Ectodermal cell (in vitro differentiated cells): ENCODE measurements at regions not wholly inside any gene's neighbourhood (a gene's known extent, or its start where the extent isn't known, plus 50 kb on each side); places are given as distances from the start of the nearest gene placed in this dataset.

Source experiments
- H3K27ac ChIP-seq: 2 replicates; pipeline ENCODE4 v1.7.0; 2013; ENCODE audit warnings: mild to moderate bottlenecking, low read depth, low read length; ENCODE audit not compliant: insufficient read depth, poor library complexity, severe bottlenecking
- H3K27me3 ChIP-seq: 2 replicates; pipeline ENCODE4 v1.7.0; 2013; ENCODE audit warnings: mild to moderate bottlenecking, low read length; ENCODE audit not compliant: insufficient read depth, control insufficient read depth, poor library complexity, severe bottlenecking
- H3K36me3 ChIP-seq: one replicate; pipeline ENCODE4 v1.7.0; 2013; ENCODE audit warnings: low read length; ENCODE audit not compliant: control insufficient read depth, insufficient read depth
- H3K4me1 ChIP-seq: one replicate; pipeline ENCODE4 v1.7.0; 2013; ENCODE audit warnings: low read length; ENCODE audit not compliant: control insufficient read depth, insufficient read depth
- H3K4me3 ChIP-seq: 2 replicates; pipeline ENCODE4 v1.7.0; 2013; ENCODE audit warnings: low read depth, low read length, control low read depth; ENCODE audit not compliant: insufficient read depth
- H3K9me3 ChIP-seq: 2 replicates; pipeline ENCODE4 v1.7.0; 2013; ENCODE audit warnings: mild to moderate bottlenecking, low read length, moderate library complexity; ENCODE audit not compliant: control insufficient read depth
- WGBS, 2 experiments: methylation state at CpG; one replicate each; pipeline ENCODE4 v1.1.7; 2013; ENCODE audit warnings: missing lambda C conversion rate in 2 of 2; 5-methylcytosine and 5-hydroxymethylcytosine counted together

DNA sequence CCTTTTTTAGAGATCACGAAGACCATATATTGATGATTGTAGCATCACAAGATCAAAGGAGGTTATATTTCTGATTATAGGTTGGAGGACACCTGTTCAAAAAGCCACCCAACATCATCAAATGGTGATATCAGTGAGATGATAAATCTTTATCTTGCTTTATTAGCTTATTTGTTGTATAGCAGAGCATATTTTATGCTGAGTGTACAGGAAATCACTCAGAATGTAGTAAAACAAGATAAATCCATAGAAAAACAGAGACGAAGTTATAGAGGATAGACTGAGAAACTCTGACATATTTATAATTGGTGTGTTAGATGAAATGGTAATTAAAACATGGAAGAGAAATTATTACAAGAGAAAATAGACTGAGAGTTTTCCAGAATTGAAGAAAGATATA lies 69.8 kb upstream of the DMAC1 start:
- no peaks in the 10 kb centered on the region for H3K4me1 ChIP-seq
- H3K4me3 ChIP-seq: no peak overlapping the region
- 93 to 100% methylated on average over 1 of the region's 2 CpGs for WGBS, 2 experiments
- H3K9me3 ChIP-seq: no peaks in the 10 kb centered on the region
- H3K27ac ChIP-seq: no peak overlapping the region
- H3K36me3 ChIP-seq: no peaks in the 10 kb centered on the region
- H3K27me3 ChIP-seq: no peaks in the 10 kb centered on the region

- 100% methylated on average over 2 of the region's 2 CpGs for whole genome bisulfite sequencing, 2 experiments
Measured at GRCh38 chr9:7862170-7862569, 62.6 kb upstream of the DMAC1 start.

GRCh38 chr9:7861086-7861485 lies 61.5 kb upstream of the DMAC1 start:
- WGBS, 2 experiments: 91 to 96% methylated on average over 2 of the region's 2 CpGs
- no peaks in the 10 kb centered on the region for H3K9me3 ChIP-seq
- no peaks in the 10 kb centered on the region for H3K36me3 ChIP-seq
- no peak overlapping the region for H3K27ac ChIP-seq
- no peak overlapping the region for H3K4me3 ChIP-seq
- H3K4me1 ChIP-seq: no peaks in the 10 kb centered on the region
- no peaks in the 10 kb centered on the region for H3K27me3 ChIP-seq

More at GRCh38 chr9:7862170-7862569, 62.6 kb upstream of the DMAC1 start:
- Histone ChIP-seq H3K4me3 (no peak overlapping the region), H3K9me3 (no peaks in the 10 kb centered on the region), H3K27ac (no peak overlapping the region), H3K4me1 (no peaks in the 10 kb centered on the region), H3K27me3 (no peaks in the 10 kb centered on the region), H3K36me3 (no peaks in the 10 kb centered on the region)

- Histone ChIP-seq H3K9me3 (no peaks in the 10 kb centered on the region), H3K4me3 (no peak overlapping the region)
Measured at GRCh38 chr9:7860335-7860709, 60.7 kb upstream of the DMAC1 start.

DNA sequence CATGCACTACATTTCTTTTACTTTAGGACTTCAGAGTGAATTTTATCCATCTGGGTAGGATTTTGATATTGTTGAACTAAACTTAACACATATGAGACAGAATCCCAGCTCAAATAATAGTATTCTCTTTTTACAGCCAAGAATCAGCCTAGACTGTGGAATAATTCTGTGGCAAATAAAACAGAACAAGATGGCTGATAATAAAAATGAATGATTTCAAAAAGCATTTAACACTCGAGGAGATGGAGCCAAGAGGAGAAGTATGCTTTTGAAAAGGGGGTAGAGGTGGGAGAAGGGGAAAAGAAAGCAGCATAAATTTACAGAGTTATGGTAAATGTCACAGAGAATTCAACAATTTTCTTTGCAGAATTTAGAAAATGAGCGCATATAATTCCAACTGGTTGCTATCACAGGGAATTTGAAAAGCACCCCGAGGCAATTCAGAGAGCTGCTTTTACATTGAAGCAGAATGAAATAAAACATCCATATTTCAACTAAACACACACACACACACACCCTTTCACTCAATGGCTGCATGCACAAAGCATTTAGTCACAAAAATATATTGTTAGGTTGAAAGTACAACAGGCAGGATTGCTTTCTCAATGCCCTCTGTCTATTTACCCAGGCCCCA lies 60.2 kb upstream of the DMAC1 start:
- Histone ChIP-seq H3K27me3 (no peaks in the 10 kb centered on the region), H3K27ac (no peak overlapping the region), H3K36me3 (no peaks in the 10 kb centered on the region), H3K4me1 (no peaks in the 10 kb centered on the region), H3K9me3 (no peaks in the 10 kb centered on the region), H3K4me3 (no peak overlapping the region)
- WGBS, 2 experiments: 92 to 94% methylated on average over 3 of the region's 3 CpGs

More at GRCh38 chr9:7860335-7860709, 60.7 kb upstream of the DMAC1 start:
- Histone ChIP-seq H3K27me3 (no peaks in the 10 kb centered on the region), H3K36me3 (no peaks in the 10 kb centered on the region), H3K27ac (no peak overlapping the region), H3K4me1 (no peaks in the 10 kb centered on the region)
- 100% methylated on average over 1 of the region's 1 CpG for WGBS, 2 experiments

GRCh38 chr9:7858166-7858565 lies 58.6 kb upstream of the DMAC1 start:
- Histone ChIP-seq H3K4me3 (no peak overlapping the region), H3K27me3 (no peaks in the 10 kb centered on the region), H3K4me1 (no peaks in the 10 kb centered on the region), H3K9me3 (no peaks in the 10 kb centered on the region), H3K27ac (no peak overlapping the region), H3K36me3 (no peaks in the 10 kb centered on the region)
- WGBS, 2 experiments: 85 to 92% methylated on average over 1 to 2 of the region's 2 CpGs

DNA sequence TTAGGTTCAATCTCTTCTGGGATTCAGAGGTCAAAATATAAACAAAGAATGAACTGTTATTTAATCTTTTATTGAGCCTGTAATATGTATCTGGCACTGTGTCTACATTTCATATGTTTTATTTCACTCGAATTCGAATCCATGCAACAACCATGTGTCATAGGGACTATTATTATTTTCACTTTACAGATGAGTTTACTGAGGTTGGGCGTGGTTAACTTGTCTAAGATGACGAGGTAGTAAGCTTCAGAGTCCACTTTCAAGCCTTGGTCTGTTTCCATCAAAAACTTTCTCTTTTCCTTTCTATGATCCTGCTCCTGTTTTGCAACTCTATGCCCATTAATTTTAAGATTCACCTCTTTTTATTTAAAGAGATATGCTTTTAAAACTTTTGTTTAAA lies 55.2 kb upstream of the DMAC1 start:
- Histone ChIP-seq H3K4me1 (no peaks in the 10 kb centered on the region), H3K27me3 (no peaks in the 10 kb centered on the region), H3K36me3 (no peaks in the 10 kb centered on the region), H3K27ac (no peak overlapping the region), H3K9me3 (no peaks in the 10 kb centered on the region), H3K4me3 (no peak overlapping the region)
- 83 to 94% methylated on average over 3 to 4 of the region's 4 CpGs for WGBS, 2 experiments
